Head of caudate nucleus (tissue), 42 donors: ENCODE measurements at regions not wholly inside any gene's neighbourhood (a gene's known extent, or its start where the extent isn't known, plus 50 kb on each side); places are given as distances from the start of the nearest gene placed in this dataset.
"Not testable (repeated sequence)": the region's sequence is repeated elsewhere in the genome, so short reads cannot be mapped to it uniquely, and the experiment has no call there.

ENCODE experiments used
- DNase-seq, 42 donors: peaks; one replicate each; pipeline versions ENCODE4 v3.0.0 to v3.0.0-alpha.2; 2020 to 2021; ENCODE audit warnings: mixed read lengths in 7 of 42
- intact Hi-C: fragments of 100-400 bp; cut with DNase I; formaldehyde crosslinking; loops from one replicate; pipeline ENCODE4 v1.15.0; 2022

GRCh38 chr6:102885165-102885564 is 1491.7 kb downstream of the GRIK2 start:
- DNase-seq = no peak
- intact Hi-C loops = no loop called here

DNA sequence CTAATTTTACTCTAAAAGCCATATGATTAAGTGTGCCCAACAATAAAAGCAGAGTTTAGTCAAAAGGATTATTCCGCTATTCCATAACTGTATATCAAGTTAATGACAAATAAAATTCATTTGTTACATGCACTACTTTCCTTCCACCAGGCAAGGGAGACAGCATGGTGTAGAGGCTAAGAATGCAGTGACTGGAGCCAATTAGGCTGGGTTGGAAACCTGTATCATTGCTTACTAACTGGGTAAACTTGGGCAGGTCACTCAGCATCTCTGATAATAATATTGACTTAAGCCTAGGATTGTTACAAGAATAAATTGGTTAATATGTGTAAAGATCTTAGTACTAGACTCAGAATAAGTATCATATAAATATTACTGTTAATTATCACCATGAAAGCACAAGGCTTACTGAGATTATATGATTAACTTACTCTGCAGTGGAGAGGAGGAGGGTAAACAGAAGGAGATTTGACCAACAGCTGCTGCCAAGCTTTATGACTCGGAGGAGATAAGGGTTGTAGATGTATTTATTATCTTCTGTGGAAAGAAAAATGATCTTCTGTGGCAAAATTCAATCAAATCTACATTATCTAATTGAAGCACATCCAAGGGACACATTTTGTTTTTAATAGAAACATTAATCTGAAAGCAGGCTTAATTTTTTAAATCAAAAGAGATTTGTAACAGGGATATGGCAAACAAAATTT is 1459.9 kb downstream of the GRIK2 start:
- no peak for DNase-seq
- intact Hi-C loops = no loop called here

DNA sequence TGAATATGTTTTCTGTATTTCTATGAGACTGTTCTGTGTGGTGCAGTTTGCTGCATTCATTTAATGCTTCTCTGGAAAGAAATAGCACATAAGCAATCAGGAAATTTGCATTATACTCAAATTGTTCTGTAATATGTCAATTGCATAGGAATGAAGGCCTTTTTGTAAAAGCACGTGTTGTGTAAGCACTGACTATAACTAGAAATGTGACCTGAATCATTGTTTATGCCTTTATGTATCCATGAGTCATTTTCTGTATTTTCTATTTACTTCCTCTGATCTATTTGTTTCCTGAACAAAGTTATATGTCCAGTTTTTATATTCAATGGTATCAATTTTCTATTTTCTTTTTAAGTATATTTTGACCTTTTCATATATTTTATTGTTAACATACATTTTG is 1455.3 kb downstream of the GRIK2 start:
- DNase-seq = no peak
- intact Hi-C loops = no loop called here

- intact Hi-C loops = no loop called here
Observed at GRCh38 chr6:102848210-102848609, 1454.7 kb downstream of the GRIK2 start.

GRCh38 chr6:102841060-102841459 is 1447.6 kb downstream of the GRIK2 start:
- intact Hi-C loops = no loop called here
- DNase-seq = no peak

More at GRCh38 chr6:102848210-102848609, 1454.7 kb downstream of the GRIK2 start:
- no peak for DNase-seq

DNA sequence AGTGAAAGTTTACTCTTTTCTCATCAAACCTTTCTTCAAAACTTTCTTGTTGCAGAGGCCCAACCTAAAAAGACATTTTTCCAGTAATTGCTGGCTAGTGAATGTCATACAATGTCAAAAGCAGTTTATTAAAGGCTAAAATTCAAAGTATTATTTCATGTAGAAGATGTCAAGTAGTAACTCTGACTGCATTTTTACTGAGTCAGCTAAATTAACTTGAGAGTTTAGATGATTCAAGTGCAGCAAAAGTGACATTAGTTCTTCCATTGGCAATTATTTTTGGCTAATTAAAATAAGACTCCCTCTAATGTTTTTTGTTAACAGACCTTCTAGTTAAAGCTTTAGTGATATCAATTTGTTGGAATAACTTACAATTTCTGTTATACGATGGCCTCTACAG is 1438.5 kb downstream of the GRIK2 start:
- no peak for DNase-seq
- intact Hi-C loops = no loop called here

- DNase-seq = no peak
- intact Hi-C loops = no loop called here
Observed at GRCh38 chr6:102820098-102820497, 1426.6 kb downstream of the GRIK2 start.

GRCh38 chr6:102815207-102815606 is 1421.7 kb downstream of the GRIK2 start:
- no peak for DNase-seq
- intact Hi-C loops = no loop called here

DNA sequence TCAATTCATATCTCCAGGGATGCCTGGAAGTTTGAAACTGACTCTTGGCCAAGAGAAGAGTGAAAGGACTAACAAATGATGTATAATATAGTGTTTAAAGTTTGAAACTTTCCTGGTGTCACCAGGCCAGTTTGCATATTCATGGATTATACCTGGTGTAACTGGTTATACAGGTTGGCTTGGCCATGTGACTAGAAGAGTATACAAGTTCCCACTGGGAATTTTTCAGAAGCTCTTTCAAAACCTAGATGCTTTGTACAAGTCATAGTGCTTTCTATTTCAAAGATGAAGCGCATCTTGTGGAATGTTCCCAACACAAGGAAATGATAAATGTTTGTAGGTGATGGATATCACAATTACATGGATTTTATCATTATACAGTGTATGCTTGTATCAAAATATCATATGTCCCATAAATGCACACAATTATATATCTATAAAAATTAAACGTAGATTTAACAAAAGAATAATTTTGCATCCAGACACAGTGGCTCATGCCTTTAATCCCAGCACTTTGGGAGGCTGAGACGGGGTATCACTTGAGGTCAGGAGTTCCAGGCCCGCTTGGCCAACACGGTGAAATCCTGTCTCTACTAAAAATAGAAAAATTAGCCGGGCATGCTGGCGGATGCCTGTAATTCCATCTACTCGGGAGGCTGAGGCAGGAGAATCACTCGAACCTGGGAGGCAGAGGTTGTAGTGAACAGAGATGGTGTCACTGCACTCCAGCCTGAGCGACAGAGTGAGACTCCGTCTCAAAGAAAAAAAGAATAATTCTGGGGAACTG is 1420.2 kb downstream of the GRIK2 start:
- DNase-seq = no peak
- intact Hi-C loops = no loop called here

GRCh38 chr6:102812242-102812641 is 1418.7 kb downstream of the GRIK2 start:
- intact Hi-C loops = no loop called here
- DNase-seq = no peak

GRCh38 chr6:102808944-102809505 is 1415.5 kb downstream of the GRIK2 start:
- DNase-seq, intact Hi-C loops: not testable (repeated sequence)

DNA sequence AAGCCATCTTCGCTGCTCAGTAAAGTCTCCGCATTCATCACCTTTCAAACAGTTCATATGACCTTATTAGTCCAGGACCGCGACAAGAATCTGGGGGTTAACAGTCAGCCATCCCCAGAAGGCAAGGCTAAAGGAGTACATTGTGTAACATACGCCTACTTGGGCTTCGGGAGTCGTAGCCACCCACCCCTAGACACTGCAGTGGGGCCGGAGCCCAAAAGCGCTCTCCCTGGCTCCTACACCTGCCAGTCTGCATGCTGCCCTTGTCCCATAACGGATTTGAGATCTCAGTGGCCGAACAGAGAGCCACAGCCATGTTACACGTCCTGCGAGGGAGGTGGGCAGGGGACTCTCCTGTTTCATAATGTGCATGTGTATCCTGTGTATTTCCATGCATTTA is 1405.5 kb downstream of the GRIK2 start:
- DNase-seq = no peak
- intact Hi-C loops = no loop called here

DNA sequence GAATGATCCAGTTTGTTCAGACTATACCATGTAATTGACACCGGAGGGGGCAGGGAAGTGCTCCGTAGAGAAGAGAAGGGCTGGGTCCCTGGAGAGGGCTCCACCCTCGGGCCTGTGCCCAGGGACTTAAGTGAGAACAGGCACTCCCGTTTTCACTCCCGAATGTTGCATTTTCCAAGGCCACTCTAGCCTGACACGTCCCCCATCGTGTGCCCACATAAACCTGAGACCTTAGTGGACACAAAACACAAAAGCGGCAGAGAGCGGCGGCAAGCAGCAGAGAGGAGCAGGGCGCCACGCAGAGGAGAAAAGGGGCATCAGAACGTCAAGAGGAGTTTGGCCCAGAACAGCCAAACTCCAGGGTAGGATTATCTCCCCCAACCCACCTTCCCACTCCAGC is 1405.1 kb downstream of the GRIK2 start:
- no peak for DNase-seq
- intact Hi-C loops = no loop called here

- intact Hi-C loops = no loop called here
- DNase-seq = no peak
Observed at GRCh38 chr6:102793752-102794151, 1400.2 kb downstream of the GRIK2 start.

- intact Hi-C loops = no loop called here
- no peak for DNase-seq
Observed at GRCh38 chr6:102774326-102774725, 1380.8 kb downstream of the GRIK2 start.

DNA sequence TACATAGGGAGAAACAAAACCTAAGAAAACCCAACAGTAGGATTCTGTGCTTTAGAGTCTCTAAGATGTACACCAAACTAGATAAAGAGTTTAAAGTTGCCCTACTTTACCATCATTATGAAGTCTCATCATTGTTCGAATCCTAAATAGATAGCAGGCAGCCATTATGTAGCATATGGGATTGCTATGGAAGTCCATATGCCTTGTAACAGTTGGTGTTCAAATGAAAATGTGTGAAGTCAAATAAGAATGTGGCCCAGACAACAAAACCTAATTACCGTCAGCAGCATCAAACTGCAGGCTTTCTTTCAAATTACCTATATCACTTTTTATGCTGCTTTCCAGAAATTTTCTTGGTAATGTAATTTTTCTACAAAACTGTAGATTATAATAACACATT is 1380.1 kb downstream of the GRIK2 start:
- DNase-seq = no peak
- intact Hi-C loops = no loop called here

DNA sequence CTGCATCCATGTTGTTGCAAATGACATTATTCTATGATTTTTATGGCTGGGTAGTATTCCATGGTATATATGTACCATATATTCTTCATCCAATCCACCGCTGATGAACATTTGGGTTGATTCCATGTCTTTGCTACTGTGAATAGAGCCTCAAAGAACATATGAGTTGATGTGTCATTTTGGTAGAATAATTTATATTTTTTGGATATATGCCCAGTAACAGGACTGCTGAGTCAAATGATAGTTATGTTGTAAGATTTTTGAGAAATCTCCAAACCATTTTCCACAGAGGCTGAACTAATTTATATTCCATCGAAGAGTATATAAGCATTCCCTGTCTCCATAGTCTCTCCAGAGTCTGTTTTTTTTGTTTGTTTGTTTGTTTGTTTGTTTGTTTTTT is 1373.5 kb downstream of the GRIK2 start:
- DNase-seq = no peak
- intact Hi-C loops = no loop called here

GRCh38 chr6:102764317-102764716 is 1370.8 kb downstream of the GRIK2 start:
- intact Hi-C loops = no loop called here
- no peak for DNase-seq

DNA sequence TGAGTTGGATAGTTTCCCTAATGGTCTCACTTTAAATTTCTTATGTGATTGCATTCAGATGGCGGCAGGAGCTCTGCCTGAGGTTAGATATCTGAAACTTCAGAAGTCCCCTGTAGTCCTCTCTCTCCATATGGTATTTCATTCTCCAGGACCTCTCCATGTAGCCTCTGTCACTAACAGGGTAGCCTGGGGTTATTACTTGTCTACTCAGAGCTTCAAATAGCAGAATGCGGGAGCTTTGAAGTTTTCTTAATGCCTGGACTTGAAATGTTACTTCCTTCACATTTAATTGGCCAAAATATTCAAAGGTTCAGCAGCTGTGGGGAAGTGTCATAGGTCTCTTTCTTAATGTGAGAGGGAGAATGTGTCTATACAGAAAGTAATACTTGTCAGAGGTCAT is 1370.4 kb downstream of the GRIK2 start:
- DNase-seq = no peak
- intact Hi-C loops = no loop called here

GRCh38 chr6:102761872-102762271 is 1368.4 kb downstream of the GRIK2 start:
- no peak for DNase-seq
- intact Hi-C loops = no loop called here

- intact Hi-C loops = no loop called here
- DNase-seq = no peak
Observed at GRCh38 chr6:102759415-102759814, 1365.9 kb downstream of the GRIK2 start.
